HG02759 (cell line): ENCODE measurements at regions not wholly inside any gene's neighbourhood (a gene's known extent, or its start where the extent isn't known, plus 50 kb on each side); places are given as distances from the start of the nearest gene placed in this dataset.

ENCODE experiments used
- ATAC-seq: cut with Tn5 transposase; IDR thresholded peaks from one replicate; pipeline ENCODE4 v1.9.1; 2021; ENCODE audit warnings: mild to moderate bottlenecking, moderate library complexity; ENCODE audit not compliant: unreplicated experiment

DNA sequence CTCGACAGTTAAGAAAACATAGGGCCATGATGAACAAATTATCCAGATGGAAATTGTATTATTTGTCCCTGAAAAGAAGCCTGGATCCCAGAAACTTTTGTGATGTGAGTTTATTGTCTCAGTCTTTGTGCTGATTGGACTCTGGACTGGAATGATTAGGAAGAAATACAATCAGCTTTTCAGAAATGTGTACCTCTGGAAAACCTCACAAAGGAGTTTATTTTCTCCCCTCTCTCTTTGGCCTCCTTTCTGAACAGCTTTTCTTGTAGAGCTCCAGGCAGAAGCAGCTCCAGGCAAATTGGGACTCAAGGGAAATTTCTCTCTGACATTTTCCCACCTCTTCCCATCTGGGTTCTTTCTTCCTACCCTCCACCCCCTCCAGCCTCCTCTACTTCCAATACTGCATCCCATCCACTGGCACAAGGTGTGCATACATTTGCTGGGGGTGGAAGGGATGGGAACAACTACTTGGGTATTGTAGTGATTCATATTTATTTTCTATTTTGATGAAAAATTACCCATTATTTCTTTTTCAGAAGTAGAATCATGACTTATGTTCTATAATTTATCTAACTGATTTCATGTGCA lies 119.7 kb downstream of the CD47 start:
- ATAC-seq, result no peak

DNA sequence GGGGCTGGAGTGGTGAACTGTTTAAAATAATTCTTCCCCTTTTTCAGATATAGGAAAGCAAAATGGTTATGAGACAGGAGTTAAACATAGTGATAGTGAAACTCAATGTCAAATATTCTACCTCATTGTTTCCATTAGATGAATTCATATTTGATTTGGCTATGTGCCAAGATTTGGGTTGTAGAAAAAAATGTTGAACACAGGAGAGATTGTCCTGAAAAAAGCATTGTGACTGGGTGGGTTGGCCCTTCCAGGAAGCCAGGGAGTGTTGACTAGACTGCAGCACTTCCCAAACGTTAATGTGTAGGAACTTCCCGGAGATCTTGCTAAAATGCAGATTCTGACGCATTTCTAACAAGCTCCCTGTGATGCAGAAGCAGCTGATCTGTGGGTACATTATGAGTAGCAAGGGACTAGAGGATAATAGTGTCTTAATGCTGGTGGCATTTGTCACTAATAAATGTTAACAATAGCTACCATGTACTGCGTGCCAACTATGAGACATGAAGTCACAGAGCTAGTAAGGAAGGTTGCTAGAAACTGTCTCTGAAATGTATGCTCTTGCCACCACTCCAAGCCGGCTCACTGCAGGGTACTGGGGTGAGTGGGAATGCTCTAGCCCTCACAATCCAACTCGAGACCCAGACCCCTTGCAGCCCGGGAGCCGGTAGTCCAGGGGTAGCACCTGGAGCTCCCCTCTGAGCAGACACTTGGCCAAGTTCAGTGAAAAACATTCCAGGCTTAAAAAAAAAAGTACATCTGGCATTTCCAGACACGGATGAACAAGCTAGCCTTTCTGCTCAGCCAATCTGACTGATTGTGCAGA lies 120.6 kb downstream of the CD47 start:
- ATAC-seq, result no peak

DNA sequence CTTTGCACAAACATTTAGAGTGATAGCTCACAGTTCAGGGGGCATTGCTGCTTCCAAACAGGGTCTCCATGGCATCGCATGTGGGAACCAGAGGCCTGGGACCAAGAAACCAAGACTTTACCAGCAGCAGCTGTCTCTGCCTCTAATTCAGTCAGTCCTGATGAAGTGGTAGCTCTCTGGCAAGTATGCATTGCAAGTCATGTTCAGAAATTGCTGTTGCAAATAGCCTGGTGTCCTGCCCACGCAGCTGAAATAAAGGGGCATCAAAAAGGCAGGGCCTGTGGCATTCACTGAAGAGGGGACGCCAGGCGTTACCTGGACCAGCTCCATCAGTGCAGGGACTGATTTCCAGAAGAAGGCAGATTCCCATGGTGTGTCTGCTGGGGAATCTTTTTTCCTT lies 121.3 kb downstream of the CD47 start:
- ATAC-seq, result no peak

DNA sequence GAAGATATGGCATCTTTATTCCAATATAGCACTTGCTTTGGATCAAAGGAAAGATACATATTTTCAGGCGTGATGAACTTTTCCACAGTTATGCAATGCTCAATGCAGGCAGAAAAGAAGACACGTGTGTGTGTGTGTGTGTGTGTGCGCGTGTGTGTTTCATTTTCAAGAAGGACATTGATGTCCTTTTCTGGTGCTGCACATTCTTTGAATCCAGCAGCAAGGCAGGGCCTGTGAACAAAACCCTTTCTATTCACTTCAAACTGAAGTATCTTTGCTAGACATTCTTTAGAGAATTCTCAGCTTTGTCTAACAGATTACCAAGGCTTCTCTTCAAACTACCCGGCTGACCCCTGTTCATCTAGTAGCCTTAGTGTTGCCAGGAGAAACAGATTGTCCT lies 124.6 kb downstream of the CD47 start:
- no peak for ATAC-seq

DNA sequence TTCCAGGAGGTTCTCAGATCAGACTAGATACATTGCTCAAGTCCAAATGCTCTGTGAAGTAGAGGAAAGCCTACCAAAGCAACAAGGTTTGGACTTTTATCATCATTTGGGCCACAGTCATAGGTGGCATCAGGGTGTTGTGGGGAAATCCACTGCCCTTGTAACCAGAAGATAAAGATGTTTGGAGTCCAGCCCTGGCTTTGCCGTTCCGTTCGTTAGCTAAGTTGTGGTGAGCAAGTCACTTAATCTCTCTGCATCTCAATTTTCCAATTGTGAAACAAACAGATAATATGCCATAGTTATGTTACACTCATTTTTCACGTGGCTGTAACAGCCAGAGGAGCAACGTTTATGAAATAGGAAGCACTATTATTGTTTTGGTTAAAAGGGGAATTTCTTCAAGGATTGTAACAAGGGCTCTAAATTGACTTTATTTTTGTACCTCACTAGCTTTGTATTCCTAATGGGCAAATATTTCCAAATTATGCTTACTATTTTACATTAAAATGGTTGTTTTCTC lies 125.6 kb downstream of the CD47 start:
- ATAC-seq, result no peak

DNA sequence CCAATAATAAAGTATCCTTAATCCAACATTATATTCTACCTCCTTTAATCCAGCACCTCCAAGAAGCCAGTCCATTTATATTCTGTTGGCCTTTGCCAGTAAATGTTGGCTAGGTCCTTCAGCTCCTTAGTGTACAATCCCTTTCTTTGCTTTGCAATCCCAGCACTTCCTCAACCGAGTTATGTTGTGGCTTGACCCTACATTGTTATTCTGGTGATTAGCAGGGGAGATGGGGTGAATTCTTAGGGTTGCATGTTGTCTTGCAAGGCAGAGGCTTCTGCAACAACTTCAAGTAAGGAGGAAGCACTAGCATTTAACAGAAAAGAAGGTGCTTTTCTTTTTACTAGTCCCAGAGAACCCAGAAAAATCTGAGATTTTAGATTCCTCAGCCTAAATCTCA lies 127.2 kb downstream of the CD47 start:
- ATAC-seq, result no peak

DNA sequence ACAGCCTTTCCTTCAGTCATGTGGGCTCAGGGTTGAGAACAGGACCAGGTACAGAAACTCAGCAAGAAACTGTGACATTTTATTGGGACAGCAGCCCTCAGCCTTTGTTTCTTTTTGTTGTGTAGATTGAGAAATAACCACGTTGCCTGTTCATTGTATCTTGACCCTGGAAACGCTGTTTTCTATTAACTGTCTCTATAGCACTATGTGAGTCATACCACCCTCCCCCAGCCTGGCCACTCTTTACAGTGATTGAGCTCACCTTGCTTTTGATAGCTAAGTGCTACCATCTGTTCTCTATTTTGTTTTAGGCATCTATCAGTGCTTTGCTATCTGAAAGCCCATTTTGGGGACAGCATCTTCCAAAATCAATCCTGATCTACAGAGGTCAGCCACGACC lies 127.9 kb downstream of the CD47 start:
- no peak for ATAC-seq

DNA sequence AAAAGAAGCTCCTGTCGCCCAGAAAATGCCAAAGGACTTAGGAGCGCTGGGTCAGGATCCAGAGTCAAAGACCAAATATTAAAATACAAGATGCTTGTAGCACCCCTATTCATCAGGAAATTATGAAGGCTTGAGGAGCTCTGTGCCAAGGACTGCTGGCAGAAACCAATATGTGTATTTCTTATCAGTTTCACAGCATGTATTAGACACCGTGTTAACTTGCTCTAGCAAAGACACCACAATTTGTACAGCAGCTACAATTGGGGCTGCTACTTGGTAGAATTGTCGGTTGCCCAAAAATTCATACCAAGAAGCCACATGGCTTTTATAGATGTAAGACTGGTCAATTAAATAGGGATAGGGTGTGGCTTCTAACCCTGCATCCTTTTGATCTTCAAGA lies 128.8 kb downstream of the CD47 start:
- ATAC-seq, result no peak

DNA sequence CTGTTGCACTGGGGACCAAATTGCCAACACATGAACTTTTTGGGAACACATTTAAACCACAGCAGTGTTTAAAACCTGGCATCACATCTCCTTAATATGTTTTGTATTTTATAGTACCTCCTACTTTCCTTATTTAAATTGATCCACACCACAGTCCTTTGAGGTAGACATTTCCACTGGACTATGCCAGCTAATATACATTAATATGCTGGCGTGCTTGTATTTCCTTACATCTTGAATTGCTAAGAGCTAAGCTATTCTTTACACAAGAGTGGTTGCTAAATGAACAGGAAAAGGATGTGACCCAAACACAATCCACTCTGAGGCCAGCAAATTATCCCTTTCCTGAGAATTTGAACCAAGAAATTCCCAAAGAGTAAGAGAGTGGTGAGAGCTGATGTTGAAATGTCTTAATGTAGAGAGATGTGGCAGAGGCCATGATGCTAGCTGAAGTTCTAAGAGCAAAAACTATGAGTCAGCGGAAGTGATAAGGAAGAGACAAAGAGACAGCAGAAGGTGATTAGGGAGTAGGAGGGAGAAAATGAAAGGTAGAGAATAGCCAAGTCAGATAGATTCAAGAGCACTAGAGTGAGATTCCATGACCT lies 131.2 kb downstream of the CD47 start:
- ATAC-seq, result no peak

DNA sequence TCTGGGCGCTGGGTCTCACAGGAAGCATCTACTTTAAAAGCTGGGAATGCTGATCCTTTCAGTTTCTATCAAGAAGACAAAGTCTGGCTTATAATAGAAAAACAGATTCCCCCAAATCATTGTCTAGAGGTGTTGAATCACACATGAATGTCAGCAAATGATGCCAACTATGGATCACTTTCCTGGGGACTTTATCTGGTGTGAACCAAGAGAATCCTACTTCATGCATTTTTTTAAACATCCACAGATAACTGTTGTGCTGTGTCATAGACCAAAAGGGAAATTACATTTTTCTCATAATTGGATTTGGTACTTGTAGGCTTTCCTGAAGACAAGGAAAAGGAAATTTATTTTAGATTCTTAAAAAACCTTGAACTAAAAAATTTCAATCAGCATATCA lies 132.7 kb downstream of the CD47 start:
- no peak for ATAC-seq

DNA sequence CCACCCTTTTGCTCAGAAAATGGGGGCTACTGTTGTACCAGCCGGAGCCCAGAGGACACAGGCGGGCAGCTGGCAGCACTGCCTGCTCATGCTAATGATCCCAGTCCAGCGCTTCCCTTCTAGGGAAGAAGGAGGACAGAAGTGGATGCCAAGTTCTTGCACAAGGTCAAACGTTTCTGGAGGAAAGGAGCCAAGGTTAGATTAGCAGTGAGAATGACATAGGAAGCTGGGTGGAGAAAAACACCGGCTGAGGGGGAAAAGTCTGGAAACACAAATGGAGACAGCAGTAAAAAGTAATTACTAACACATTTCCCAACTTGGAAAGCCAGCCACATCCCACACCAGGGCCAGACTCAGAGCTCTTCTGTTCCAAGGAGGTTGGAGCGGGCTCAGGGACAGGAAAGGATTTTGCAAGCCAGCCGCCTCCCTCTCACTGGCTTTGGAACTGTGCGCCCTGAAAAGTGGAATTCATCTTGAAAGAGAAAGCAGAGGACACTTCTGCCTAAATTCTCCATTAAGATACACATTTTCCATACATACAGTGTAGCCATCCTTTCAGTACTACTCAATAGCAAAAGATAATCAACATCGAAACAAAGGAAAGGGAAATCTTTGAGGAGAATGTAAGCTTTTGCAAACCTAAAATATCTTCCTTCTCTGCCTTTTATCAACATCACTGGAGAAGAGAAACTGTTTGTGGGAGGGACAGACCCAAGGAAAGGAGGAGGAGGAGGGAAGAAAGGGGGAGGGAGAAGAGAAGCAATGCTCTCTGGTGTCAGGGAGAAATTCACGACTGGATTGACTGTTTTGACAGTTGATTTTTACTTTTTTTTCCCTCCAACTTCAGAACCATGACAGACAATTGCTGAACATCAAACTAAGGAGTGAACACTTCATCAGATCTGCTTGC lies 133.6 kb downstream of the CD47 start:
- no peak for ATAC-seq

DNA sequence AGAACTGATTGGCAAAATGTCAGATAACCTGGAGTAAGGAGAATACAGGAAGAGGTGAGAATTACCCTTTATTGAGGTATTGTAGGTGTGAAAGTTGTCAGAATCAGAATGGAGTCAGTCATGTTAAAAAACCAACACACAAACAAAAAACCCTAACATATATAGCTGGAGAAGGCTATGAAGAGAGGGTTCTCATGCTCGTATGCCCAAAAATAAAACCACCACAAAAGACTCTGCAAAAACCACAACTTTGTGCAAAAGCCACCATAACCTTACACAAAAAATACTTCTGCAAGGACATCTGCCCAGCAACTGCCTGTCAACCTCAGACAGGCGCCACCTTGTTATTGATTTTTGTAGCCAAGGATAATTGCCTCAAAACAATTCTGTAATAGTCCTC lies 136.0 kb downstream of the CD47 start:
- ATAC-seq, result no peak

DNA sequence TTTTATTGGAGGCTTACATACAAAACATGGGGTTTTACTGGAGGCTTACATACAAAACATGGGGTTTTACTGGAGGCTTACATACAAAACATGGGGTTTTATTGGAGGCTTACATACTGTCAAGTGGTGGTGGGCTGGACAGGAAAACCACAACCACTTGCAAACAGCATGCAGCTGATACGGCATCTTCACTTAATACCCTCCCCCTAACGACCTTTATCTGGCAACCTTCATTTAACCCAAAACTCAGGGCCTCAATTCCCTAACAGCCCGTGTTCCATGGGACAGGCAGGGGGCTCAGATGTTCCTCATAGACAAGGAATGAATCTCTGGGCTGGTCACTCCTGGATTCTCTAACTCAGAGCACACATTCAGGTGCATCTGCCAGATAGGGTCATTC lies 137.1 kb downstream of the CD47 start:
- no peak for ATAC-seq

DNA sequence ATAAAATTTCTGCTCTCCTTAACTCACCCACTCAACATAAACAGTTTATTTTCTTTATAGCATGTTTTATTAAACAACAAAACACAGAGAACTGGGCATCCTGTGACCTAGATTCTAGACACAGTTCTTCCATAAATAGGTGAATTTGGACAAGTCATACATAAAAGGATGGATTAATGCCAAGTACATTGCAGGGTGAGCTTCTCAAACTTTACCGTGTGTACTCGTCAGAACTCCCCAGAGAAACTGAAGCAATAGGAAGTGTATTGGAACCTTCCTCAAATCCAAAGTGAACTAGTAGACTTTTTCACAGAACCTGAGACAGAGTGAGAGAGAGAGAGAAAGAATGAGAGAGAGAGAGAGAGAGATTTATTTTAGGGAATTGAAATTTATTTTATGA lies 139.7 kb downstream of the CD47 start:
- no peak for ATAC-seq

DNA sequence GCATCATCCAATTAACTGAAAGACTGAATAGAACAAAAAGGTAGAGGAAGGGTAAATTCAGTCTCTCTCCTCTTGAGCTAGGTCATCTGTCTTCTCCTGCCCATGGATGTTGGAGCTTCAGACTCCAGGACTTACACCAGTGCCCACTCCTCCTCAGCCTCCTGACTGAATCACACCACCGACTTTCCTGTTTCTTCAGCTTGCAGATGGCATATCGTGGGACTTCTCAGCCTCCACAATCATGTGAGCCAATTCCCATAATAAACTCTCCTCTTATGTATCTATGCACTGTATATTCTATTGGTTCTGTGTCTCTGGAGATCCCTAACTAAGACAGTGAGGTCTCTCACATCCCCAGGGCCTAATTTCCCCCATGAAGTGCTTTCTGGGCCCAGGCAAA lies 140.4 kb downstream of the CD47 start:
- no peak for ATAC-seq

DNA sequence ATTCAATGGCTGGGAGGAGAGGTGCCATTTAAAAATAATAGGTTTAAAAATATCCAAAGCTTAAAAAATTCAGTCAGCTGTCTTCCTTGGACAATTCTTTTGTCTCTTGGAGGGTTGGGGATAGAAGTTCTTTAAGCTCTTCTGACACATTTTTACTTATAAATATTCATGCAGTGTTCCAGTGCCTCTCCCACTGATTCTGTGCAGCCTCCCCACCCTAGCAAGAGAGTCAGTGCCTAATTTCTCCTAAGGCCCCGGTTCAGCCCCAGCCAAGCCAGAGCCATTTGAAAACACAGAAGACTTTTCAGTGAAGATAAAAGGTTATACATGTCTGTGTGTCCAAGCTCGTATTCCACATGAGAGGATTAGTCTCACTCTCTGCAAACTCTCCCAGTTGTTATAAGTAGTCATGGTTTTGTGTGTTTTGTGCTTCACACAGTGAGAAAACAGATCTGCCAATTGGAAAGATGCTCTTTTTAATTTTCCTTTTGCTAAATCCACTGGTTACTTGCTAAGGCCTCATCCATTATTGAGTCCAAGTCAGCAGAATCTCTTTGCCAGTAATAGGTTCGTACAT lies 141.3 kb downstream of the CD47 start:
- no peak for ATAC-seq

DNA sequence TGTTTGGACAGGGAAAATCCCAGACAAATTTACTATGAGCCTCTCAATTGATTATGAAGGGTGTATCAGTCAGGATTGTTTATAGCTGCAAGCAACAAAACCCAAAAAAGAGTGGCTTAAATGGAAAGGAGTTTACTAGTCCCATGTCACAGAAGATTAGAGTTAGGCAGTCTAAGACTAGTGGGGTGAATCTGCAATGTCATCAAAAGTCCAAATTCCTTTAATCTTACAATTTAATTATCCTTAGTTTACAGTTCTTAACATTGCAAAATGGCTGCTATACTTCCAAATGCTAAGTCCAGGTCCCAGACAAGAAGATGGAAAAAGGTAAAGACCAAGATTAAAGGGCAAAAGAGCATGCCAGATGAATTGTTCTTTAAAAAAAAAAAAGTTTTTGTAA lies 143.6 kb downstream of the CD47 start:
- no peak for ATAC-seq

DNA sequence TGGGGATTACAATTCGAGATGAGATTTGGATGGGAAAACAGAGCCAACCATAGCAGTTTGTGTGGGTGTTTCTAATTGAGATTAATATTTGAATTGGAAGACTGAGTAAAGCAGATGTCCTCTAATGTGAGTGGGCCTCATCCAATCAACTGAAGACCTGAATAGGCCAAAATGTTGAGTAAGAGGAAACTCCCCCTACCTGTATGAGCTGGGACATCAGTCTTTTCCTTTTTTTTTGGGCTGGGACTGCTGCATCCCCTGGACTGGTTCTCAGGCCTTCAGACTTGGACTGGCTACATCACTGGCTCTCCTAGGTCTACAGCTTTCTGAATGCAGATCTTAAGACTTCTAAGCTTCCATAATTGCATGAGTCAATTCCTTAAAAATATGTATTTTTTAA lies 144.1 kb downstream of the CD47 start:
- ATAC-seq, result no peak

DNA sequence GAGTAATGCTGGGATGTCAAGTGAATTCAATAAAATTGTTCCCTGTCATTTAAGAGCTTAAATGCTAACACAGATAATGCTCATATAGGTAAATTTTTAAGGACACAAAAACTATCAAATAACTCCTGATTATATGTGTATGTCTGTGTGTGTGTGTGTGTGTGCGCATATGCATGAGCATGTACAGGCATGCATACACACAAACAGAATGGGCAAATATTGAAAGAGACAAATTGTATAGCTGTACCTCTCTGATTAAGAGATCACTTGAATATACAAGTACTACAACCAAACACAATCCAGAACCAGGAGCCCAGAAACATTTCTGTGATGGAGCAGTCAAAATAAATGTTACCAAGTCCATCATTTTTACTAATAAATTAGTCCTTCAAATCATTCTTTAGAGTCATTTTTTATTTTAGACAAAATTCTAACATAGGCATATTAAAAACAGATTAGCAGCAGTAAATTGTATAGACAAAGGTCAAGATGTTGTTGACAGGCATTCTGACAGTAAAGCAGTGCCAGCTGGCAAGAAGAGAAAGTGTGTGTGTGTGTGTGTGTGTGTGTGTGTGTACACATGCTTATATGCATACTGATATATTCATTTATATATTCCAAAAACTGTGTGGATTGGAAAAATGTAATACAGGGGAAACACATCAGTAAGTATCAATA lies 145.3 kb downstream of the CD47 start:
- no peak for ATAC-seq

DNA sequence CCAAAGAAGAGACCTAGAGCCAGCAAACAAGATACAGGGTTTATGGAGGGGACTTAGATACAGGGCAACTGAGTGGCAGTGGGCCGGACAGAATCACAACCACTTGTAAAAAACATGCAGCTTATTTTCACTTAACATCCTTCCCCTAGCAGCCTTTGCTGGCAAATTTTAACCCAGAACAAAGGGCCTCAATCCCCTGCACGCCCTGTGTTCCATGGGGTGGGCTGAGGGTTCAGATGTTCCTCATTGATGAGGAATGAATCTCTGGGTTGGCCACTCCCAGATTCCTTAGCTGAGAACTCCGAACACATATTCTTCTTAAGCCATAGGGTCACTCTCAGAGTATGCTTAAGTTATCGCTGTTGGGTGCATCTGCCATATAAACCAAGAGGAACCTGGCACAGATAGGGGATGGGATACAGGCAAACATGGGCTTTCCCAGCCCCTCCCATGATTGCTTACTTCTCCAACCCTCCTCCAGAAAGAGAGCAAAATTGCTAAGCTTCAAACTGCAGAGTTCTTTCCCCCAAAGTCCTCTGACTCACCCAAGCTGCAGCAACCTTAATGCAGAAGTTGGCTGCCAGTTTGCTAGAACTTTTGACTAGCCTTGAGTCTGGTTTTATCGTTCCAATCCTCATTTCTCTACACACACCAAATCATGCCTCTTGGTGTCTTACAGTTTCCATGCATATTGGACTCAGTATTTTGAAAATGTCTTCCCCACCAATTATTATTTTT lies 146.9 kb downstream of the CD47 start:
- ATAC-seq, result no peak
